ENCODE measurements at regions not wholly inside any gene's neighbourhood (a gene's known extent, or its start where the extent isn't known, plus 50 kb on each side); places are given as distances from the start of the nearest gene placed in this dataset.

- TF ChIP-seq TAF1 (IDR thresholded peaks at IDR 0.05; ENCODE audit: low read depth) (no peak), EP300 (IDR thresholded peaks at IDR 0.05; ENCODE audit: borderline replicate concordance) (no peak), MAX (IDR thresholded peaks at IDR 0.05) (no peak), RAD21 (IDR thresholded peaks at IDR 0.05; ENCODE audit: low read depth) (no peak), CREB1 (IDR thresholded peaks at IDR 0.05; ENCODE audit: low read depth) (no peak), NFIC (IDR thresholded peaks at IDR 0.05) (no peak), EGR1 (IDR thresholded peaks at IDR 0.05) (no peak), TEAD4 (IDR thresholded peaks at IDR 0.05) (no peak), YY1 (IDR thresholded peaks at IDR 0.05; ENCODE audit: low read depth) (no peak), USF1 (IDR thresholded peaks at IDR 0.05) (no peak), FOXM1 (IDR thresholded peaks at IDR 0.05; ENCODE audit: borderline replicate concordance, low read depth) (no peak), TCF12 (IDR thresholded peaks at IDR 0.05; ENCODE audit: low read depth) (no peak), CEBPB (IDR thresholded peaks at IDR 0.05) (no peak), REST (IDR thresholded peaks at IDR 0.05; ENCODE audit: low read depth) (no peak), ZBTB7A (IDR thresholded peaks at IDR 0.05; ENCODE audit: low read depth) (no peak)
These were observed 502.6 kb downstream of the TMEM114 start for GRCh38 chr16:8087597-8088289.

DNA sequence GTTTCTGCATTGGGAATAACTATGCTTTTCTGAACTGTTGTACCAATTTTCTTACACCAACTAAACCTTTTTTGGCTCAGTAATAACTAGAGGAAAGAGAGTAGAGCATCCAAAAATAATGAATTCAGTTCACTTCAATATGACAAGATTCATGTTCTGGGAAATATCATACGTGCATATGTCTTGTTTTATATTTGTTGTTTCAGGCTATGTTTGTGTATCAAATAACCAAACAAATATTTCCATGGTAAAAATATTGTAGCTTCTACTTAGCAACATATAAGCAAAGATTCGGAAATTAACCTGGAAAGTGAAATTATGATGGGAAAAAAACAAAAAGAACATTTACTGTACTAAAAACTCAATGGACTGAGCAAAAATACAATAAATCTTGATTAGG is 503.2 kb downstream of the TMEM114 start:
- no peak for TF ChIP-seq CEBPB (IDR thresholded peaks at IDR 0.05)
- TF ChIP-seq TAF1 (IDR thresholded peaks at IDR 0.05; ENCODE audit: low read depth), result no peak
- TF ChIP-seq CREB1 (IDR thresholded peaks at IDR 0.05; ENCODE audit: low read depth), result no peak
- no peak for TF ChIP-seq EGR1 (IDR thresholded peaks at IDR 0.05)
- TF ChIP-seq REST (IDR thresholded peaks at IDR 0.05; ENCODE audit: low read depth), result no peak

DNA sequence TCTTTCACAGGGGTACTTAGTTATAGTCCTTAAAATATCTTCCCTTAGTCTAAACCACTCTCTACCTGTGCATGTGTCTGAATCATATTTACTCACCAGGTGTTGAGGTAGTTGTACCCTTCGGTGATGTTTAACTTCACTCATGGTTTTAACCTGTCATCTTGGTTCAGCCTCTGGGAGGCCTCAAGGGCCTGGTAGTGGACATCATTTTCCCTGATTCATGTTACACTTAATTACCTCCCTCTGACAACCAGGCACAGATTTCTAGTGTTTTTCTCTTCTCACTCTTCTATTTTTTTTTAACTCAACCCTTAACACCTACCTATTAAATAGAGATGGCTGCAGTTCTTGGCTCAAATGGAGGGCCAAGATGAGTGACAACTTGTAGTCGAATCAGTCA is 505.4 kb downstream of the TMEM114 start:
- TF ChIP-seq RAD21 (IDR thresholded peaks at IDR 0.05; ENCODE audit: low read depth) (no peak), CEBPB (IDR thresholded peaks at IDR 0.05) (no peak), ZBTB7A (IDR thresholded peaks at IDR 0.05; ENCODE audit: low read depth) (no peak), EP300 (IDR thresholded peaks at IDR 0.05; ENCODE audit: borderline replicate concordance) (no peak), EGR1 (IDR thresholded peaks at IDR 0.05) (no peak), NFIC (IDR thresholded peaks at IDR 0.05) (no peak), TAF1 (IDR thresholded peaks at IDR 0.05; ENCODE audit: low read depth) (no peak), TCF12 (IDR thresholded peaks at IDR 0.05; ENCODE audit: low read depth) (no peak), YY1 (IDR thresholded peaks at IDR 0.05; ENCODE audit: low read depth) (no peak), MAX (IDR thresholded peaks at IDR 0.05) (no peak), USF1 (IDR thresholded peaks at IDR 0.05) (no peak), FOXM1 (IDR thresholded peaks at IDR 0.05; ENCODE audit: borderline replicate concordance, low read depth) (no peak), TEAD4 (IDR thresholded peaks at IDR 0.05) (no peak), CREB1 (IDR thresholded peaks at IDR 0.05; ENCODE audit: low read depth) (no peak), REST (IDR thresholded peaks at IDR 0.05; ENCODE audit: low read depth) (no peak)

- TF ChIP-seq CEBPB (IDR thresholded peaks at IDR 0.05) (no peak), TAF1 (IDR thresholded peaks at IDR 0.05; ENCODE audit: low read depth) (no peak), TCF12 (IDR thresholded peaks at IDR 0.05; ENCODE audit: low read depth) (no peak), CREB1 (IDR thresholded peaks at IDR 0.05; ENCODE audit: low read depth) (no peak), USF1 (IDR thresholded peaks at IDR 0.05) (no peak), NFIC (IDR thresholded peaks at IDR 0.05) (no peak), REST (IDR thresholded peaks at IDR 0.05; ENCODE audit: low read depth) (no peak), RAD21 (IDR thresholded peaks at IDR 0.05; ENCODE audit: low read depth) (no peak), TEAD4 (IDR thresholded peaks at IDR 0.05) (no peak), ZBTB7A (IDR thresholded peaks at IDR 0.05; ENCODE audit: low read depth) (no peak), MAX (IDR thresholded peaks at IDR 0.05) (no peak), FOXM1 (IDR thresholded peaks at IDR 0.05; ENCODE audit: borderline replicate concordance, low read depth) (no peak), EGR1 (IDR thresholded peaks at IDR 0.05) (no peak), EP300 (IDR thresholded peaks at IDR 0.05; ENCODE audit: borderline replicate concordance) (no peak)
These were observed 506.0 kb downstream of the TMEM114 start for GRCh38 chr16:8084302-8084701.

Data from Ishikawa (cell line).